Uterus (tissue), 3 donors: ENCODE measurements at regions not wholly inside any gene's neighbourhood (a gene's known extent, or its start where the extent isn't known, plus 50 kb on each side); places are given as distances from the start of the nearest gene placed in this dataset.

ENCODE experiments used
- DNase-seq, 2 donors: peaks; one replicate each; pipeline ENCODE4 v3.0.0-alpha.2; 2019 to 2020
- H3K27ac ChIP-seq, 2 donors: fragments of 200-600 bp; sonication (generic); 1 replicate in 1 of 2; 2 replicates in 1 of 2; pipeline ENCODE4 v1.5.1; 2016 to 2018
- H3K27me3 ChIP-seq, 2 donors: fragments of 200-600 bp; sonication (generic); one replicate each; pipeline ENCODE4 v1.5.1; 2018 to 2019; ENCODE audit warnings: control low read depth in 1 of 2
- H3K36me3 ChIP-seq, 2 donors: fragments of 200-600 bp; sonication (generic); one replicate each; pipeline ENCODE4 v1.5.1; 2019; ENCODE audit warnings: control low read depth in 1 of 2
- H3K4me1 ChIP-seq, 2 donors: fragments of 200-600 bp; sonication (generic); one replicate each; pipeline ENCODE4 v1.5.1; 2018 to 2019; ENCODE audit warnings: control low read depth in 1 of 2
- H3K4me3 ChIP-seq, 2 donors: fragments of 200-600 bp; sonication (generic); 1 replicate in 1 of 2; 2 replicates in 1 of 2; pipeline ENCODE4 v1.5.1; 2018 to 2019; ENCODE audit warnings: mild to moderate bottlenecking in 1 of 2
- H3K9me3 ChIP-seq, 2 donors: fragments of 200-600 bp; sonication (generic); one replicate each; pipeline ENCODE4 v1.5.1; 2019; ENCODE audit warnings: control low read depth in 1 of 2
- CTCF ChIP-seq, 4 experiments: fragments of 200-600 bp in 2 of 4; fragments of 450-650 bp in 2 of 4; sonication (generic) in 2 of 4; IDR thresholded peaks; one replicate each; pipeline ENCODE4 v1.5.1; 2016 to 2019; ENCODE audit warnings: antibody characterized with exemption in 4 of 4, mild to moderate bottlenecking in 2 of 4, moderate library complexity in 1 of 4
- POLR2A ChIP-seq, 2 donors: fragments of 450-650 bp; IDR thresholded peaks; one replicate each; pipeline ENCODE4 v1.6.1; 2016; ENCODE audit warnings: antibody characterized with exemption in 2 of 2, mild to moderate bottlenecking in 1 of 2, moderate library complexity in 1 of 2
- intact Hi-C: fragments of 100-400 bp; cut with DNase I; formaldehyde crosslinking; loops from one replicate; pipeline ENCODE4 v1.15.1; 2023; ENCODE audit warnings: low total_unique reads
- donor health status: DM: yes; HTN: yes; CAD: no.

- Histone ChIP-seq H3K4me3 (no peak overlapping the region), H3K9me3 (no peaks in the 10 kb centered on the region), H3K27ac (no peak overlapping the region), H3K4me1 (no peaks in the 10 kb centered on the region), H3K36me3 (no peaks in the 10 kb centered on the region), H3K27me3 (no peaks in the 10 kb centered on the region)
- DNase-seq, result no peak
- TF ChIP-seq CTCF (IDR thresholded peaks at IDR 0.05), result no peak
- no peak for TF ChIP-seq POLR2A (IDR thresholded peaks at IDR 0.05)
- intact Hi-C loops, result no loop called here
Observed at GRCh38 chr5:72720205-72720604, 96.3 kb upstream of the TNPO1 start.

GRCh38 chr5:72711351-72711750, 105.1 kb upstream of the TNPO1 start:
- intact Hi-C loops, result no loop called here
- no peaks in the 10 kb centered on the region for H3K9me3 ChIP-seq
- no peak for DNase-seq
- no peaks in the 10 kb centered on the region for H3K4me1 ChIP-seq
- H3K4me3 ChIP-seq, result no peak overlapping the region
- no peak for TF ChIP-seq CTCF (IDR thresholded peaks at IDR 0.05)
- no peak for TF ChIP-seq POLR2A (IDR thresholded peaks at IDR 0.05)
- H3K36me3 ChIP-seq, result no peaks in the 10 kb centered on the region
- no peak overlapping the region for H3K27ac ChIP-seq
- H3K27me3 ChIP-seq, result no peaks in the 10 kb centered on the region

GRCh38 chr5:72709341-72709740, 107.1 kb upstream of the TNPO1 start:
- H3K27ac ChIP-seq, result no peak overlapping the region
- H3K4me1 ChIP-seq, result no peaks in the 10 kb centered on the region
- no peaks in the 10 kb centered on the region for H3K9me3 ChIP-seq
- H3K36me3 ChIP-seq, result no peaks in the 10 kb centered on the region
- TF ChIP-seq POLR2A (IDR thresholded peaks at IDR 0.05), result no peak
- no peak for TF ChIP-seq CTCF (IDR thresholded peaks at IDR 0.05)
- H3K27me3 ChIP-seq, result no peaks in the 10 kb centered on the region
- intact Hi-C loops, result no loop called here
- DNase-seq, result no peak
- no peak overlapping the region for H3K4me3 ChIP-seq

GRCh38 chr5:72705178-72705577, 111.3 kb upstream of the TNPO1 start:
- H3K4me1 ChIP-seq, result no peaks in the 10 kb centered on the region
- DNase-seq, result no peak
- no peaks in the 10 kb centered on the region for H3K9me3 ChIP-seq
- no peak overlapping the region for H3K27ac ChIP-seq
- intact Hi-C loops, result no loop called here
- TF ChIP-seq POLR2A (IDR thresholded peaks at IDR 0.05) (no peak), CTCF (IDR thresholded peaks at IDR 0.05) (no peak)
- no peaks in the 10 kb centered on the region for H3K27me3 ChIP-seq
- no peak overlapping the region for H3K4me3 ChIP-seq
- no peaks in the 10 kb centered on the region for H3K36me3 ChIP-seq

GRCh38 chr5:72703876-72704275, 112.6 kb upstream of the TNPO1 start:
- TF ChIP-seq CTCF (IDR thresholded peaks at IDR 0.05) (no peak), POLR2A (IDR thresholded peaks at IDR 0.05) (no peak)
- no peaks in the 10 kb centered on the region for H3K4me1 ChIP-seq
- H3K27me3 ChIP-seq, result no peaks in the 10 kb centered on the region
- H3K9me3 ChIP-seq, result no peaks in the 10 kb centered on the region
- intact Hi-C loops, result no loop called here
- no peak overlapping the region for H3K27ac ChIP-seq
- no peaks in the 10 kb centered on the region for H3K36me3 ChIP-seq
- H3K4me3 ChIP-seq, result no peak overlapping the region
- no peak for DNase-seq
